HEK293T (cell line): ENCODE measurements at regions not wholly inside any gene's neighbourhood (a gene's known extent, or its start where the extent isn't known, plus 50 kb on each side); places are given as distances from the start of the nearest gene placed in this dataset.
"Not testable (repeated sequence)": the region's sequence is repeated elsewhere in the genome, so short reads cannot be mapped to it uniquely, and the experiment has no call there.

Experiments
- BHLHE40 ChIP-seq: fragments of 450-650 bp; IDR thresholded peaks from 2 replicates; pipeline ENCODE4 v1.6.1; 2016; ENCODE audit warnings: mild to moderate bottlenecking, moderate library complexity, borderline replicate concordance
- ELF4 ChIP-seq: fragments of 450-650 bp; IDR thresholded peaks from 2 replicates; pipeline ENCODE4 v1.6.1; 2017; ENCODE audit warnings: antibody characterized with exemption
- FOXM1 ChIP-seq: fragments of 450-650 bp; IDR thresholded peaks from 2 replicates; pipeline ENCODE4 v1.6.1; 2017; ENCODE audit warnings: mild to moderate bottlenecking, borderline replicate concordance
- L3MBTL2 ChIP-seq: fragments of 450-650 bp; conservative IDR thresholded peaks from 2 replicates; pipeline ENCODE4 v1.6.1; 2016; ENCODE audit warnings: mild to moderate bottlenecking
- SP1 ChIP-seq: fragments of 450-650 bp; IDR thresholded peaks from 2 replicates; pipeline ENCODE4 v1.6.1; 2017

- TF ChIP-seq SP1, BHLHE40, ELF4, FOXM1, L3MBTL2: not testable (repeated sequence)
Observed at GRCh38 chr1:116200343-116200742, 89.1 kb downstream of the MAB21L3 start.
